ENCODE measurements at regions not wholly inside any gene's neighbourhood (a gene's known extent, or its start where the extent isn't known, plus 50 kb on each side); places are given as distances from the start of the nearest gene placed in this dataset.

- no peak overlapping the region for H3K4me3 ChIP-seq
- H3K27ac ChIP-seq: no peak overlapping the region
- H3K27me3 ChIP-seq: no peaks in the 10 kb centered on the region
- 52 to 73% (median 67%) methylated on average over 12 to 16 of the region's 16 CpGs for WGBS, 4 donors
- H3K4me1 ChIP-seq (replicated peaks in 1 of 2): no peaks in the 10 kb centered on the region
- H3K36me3 ChIP-seq (replicated peaks in 1 of 2): no peaks in the 10 kb centered on the region
- no peak for TF ChIP-seq POLR2A (IDR thresholded peaks at IDR 0.05)
- TF ChIP-seq, protein P1, sequence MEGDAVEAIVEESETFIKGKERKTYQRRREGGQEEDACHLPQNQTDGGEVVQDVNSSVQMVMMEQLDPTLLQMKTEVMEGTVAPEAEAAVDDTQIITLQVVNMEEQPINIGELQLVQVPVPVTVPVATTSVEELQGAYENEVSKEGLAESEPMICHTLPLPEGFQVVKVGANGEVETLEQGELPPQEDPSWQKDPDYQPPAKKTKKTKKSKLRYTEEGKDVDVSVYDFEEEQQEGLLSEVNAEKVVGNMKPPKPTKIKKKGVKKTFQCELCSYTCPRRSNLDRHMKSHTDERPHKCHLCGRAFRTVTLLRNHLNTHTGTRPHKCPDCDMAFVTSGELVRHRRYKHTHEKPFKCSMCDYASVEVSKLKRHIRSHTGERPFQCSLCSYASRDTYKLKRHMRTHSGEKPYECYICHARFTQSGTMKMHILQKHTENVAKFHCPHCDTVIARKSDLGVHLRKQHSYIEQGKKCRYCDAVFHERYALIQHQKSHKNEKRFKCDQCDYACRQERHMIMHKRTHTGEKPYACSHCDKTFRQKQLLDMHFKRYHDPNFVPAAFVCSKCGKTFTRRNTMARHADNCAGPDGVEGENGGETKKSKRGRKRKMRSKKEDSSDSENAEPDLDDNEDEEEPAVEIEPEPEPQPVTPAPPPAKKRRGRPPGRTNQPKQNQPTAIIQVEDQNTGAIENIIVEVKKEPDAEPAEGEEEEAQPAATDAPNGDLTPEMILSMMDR (IDR thresholded peaks at IDR 0.05): no peak
- H3K9me3 ChIP-seq (replicated peaks in 1 of 3): no peaks in the 10 kb centered on the region
- no peak for DNase-seq
- intact Hi-C loops (cut with DNase I): no loop called here
Observed at GRCh38 chr9:135030566-135031226, 56.8 kb upstream of the OLFM1 start.

- H3K27me3 ChIP-seq: no peaks in the 10 kb centered on the region
- H3K36me3 ChIP-seq (replicated peaks in 1 of 2): no peaks in the 10 kb centered on the region
- no peak overlapping the region for H3K4me3 ChIP-seq
- intact Hi-C loops (cut with DNase I): no loop called here
- no peaks in the 10 kb centered on the region for H3K9me3 ChIP-seq (replicated peaks in 1 of 3)
- WGBS, 4 donors: 69 to 88% (median 76%) methylated on average over 5 to 13 of the region's 13 CpGs
- no peaks in the 10 kb centered on the region for H3K4me1 ChIP-seq (replicated peaks in 1 of 2)
- H3K27ac ChIP-seq: no peak overlapping the region
- TF ChIP-seq POLR2A (IDR thresholded peaks at IDR 0.05): no peak
- TF ChIP-seq, protein P1 (IDR thresholded peaks at IDR 0.05): no peak
- no peak for DNase-seq
Observed at GRCh38 chr9:135032041-135032835, 55.2 kb upstream of the OLFM1 start.

DNA sequence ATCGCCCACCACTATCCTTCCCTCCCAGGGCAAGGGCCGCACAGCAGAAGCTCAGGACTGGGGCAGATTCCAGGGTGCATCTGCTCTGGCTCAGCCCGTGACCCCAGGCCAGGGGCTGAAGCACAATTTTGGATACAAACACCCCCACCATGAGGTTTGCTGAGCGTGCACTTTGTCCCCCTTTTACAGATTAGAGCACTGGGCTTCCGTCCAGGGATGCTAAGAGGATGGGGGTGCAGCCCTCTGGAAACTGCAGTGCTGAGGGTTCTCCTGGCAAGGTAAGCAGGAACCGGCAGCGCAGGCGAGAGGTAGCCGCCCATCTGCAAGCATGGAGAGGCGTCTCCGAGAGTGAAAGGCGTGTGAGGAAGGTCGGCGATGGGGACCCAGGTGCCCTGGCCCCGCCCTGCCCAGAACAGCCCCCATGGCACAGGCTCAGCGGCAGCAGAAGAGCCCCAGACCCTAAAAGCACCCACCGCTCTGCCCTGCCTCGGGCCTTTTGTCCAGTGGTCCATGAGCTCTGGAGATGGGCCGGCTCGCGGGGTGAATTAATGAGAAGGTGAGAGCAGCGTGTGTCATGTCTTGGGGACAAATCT is 54.5 kb upstream of the OLFM1 start:
- Histone ChIP-seq H3K9me3 (replicated peaks in 1 of 3) (no peaks in the 10 kb centered on the region), H3K36me3 (replicated peaks in 1 of 2) (no peaks in the 10 kb centered on the region), H3K27me3 (no peaks in the 10 kb centered on the region), H3K4me1 (replicated peaks in 1 of 2) (no peaks in the 10 kb centered on the region), H3K4me3 (no peak overlapping the region), H3K27ac (no peak overlapping the region)
- WGBS, 4 donors: 78 to 87% (median 85%) methylated on average over 21 to 22 of the region's 22 CpGs
- TF ChIP-seq, protein P1 (IDR thresholded peaks at IDR 0.05): no peak
- no peak for TF ChIP-seq POLR2A (IDR thresholded peaks at IDR 0.05)
- DNase-seq: no peak
- intact Hi-C loops (cut with DNase I): no loop called here

DNA sequence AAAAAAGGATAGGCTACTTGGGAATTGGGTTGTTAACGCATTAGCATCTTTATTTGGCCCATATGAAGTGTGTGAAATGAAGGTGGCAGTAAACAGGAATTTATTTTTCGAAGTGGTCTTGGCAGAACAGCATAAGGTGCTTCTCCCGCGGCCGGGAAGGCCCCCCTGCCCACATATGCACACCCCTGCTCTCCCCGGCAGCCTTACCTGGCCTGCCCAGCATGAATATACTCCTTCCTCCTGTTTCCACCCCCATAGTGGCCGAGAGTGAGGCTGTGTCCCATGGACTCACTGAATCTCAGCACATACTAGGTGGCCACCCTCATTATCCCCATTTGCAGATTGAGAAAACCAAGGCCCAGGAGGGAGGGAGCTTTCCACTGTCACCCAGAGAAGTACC is 54.0 kb upstream of the OLFM1 start:
- 80 to 85% (median 82%) methylated on average over 7 of the region's 7 CpGs for WGBS, 4 donors
- no peak overlapping the region for H3K4me3 ChIP-seq
- H3K4me1 ChIP-seq (replicated peaks in 1 of 2): no peaks in the 10 kb centered on the region
- TF ChIP-seq, protein P1 (IDR thresholded peaks at IDR 0.05): no peak
- no peak for TF ChIP-seq POLR2A (IDR thresholded peaks at IDR 0.05)
- intact Hi-C loops (cut with DNase I): no loop called here
- no peaks in the 10 kb centered on the region for H3K27me3 ChIP-seq
- H3K36me3 ChIP-seq (replicated peaks in 1 of 2): no peaks in the 10 kb centered on the region
- DNase-seq: peak in 1 of 7 donors; percentile 6
- no peaks in the 10 kb centered on the region for H3K9me3 ChIP-seq (replicated peaks in 1 of 3)
- no peak overlapping the region for H3K27ac ChIP-seq
